PC-3 (cell line): ENCODE measurements at regions not wholly inside any gene's neighbourhood (a gene's known extent, or its start where the extent isn't known, plus 50 kb on each side); places are given as distances from the start of the nearest gene placed in this dataset.

Source experiments
- CTCF ChIP-seq: fragments of 300-600 bp; sonication (generic); conservative IDR thresholded peaks from 2 replicates; pipeline ENCODE4 v1.5.1; 2017; ENCODE audit warnings: antibody characterized with exemption, low read depth, mild to moderate bottlenecking, low read length
- EZH2 ChIP-seq: fragments of 300-600 bp; sonication (generic); IDR thresholded peaks from one replicate; pipeline ENCODE4 v1.6.1; 2017; ENCODE audit warnings: antibody characterized with exemption, mild to moderate bottlenecking, low read length; ENCODE audit not compliant: unreplicated experiment
- EZH2phosphoT487 ChIP-seq: fragments of 300-600 bp; sonication (generic); IDR thresholded peaks from 2 replicates; pipeline ENCODE4 v1.6.1; 2018; ENCODE audit warnings: mild to moderate bottlenecking, antibody characterized with exemption, low read length, borderline replicate concordance

- no peak for TF ChIP-seq CTCF
- TF ChIP-seq EZH2 = no peak
- no peak for TF ChIP-seq EZH2phosphoT487
These were observed 1610.1 kb upstream of the PCDH20 start for GRCh38 chr13:63025741-63026140.
